SK-N-MC (cell line): ENCODE measurements at regions not wholly inside any gene's neighbourhood (a gene's known extent, or its start where the extent isn't known, plus 50 kb on each side); places are given as distances from the start of the nearest gene placed in this dataset.

Source experiments
- EZH2 ChIP-seq: fragments of 200-600 bp; sonication (generic); IDR thresholded peaks from one replicate; pipeline ENCODE4 v1.6.1; 2017; ENCODE audit warnings: antibody characterized with exemption
- POLR2AphosphoS5 ChIP-seq: IDR thresholded peaks from 2 replicates; pipeline ENCODE4 v1.6.1; 2012; ENCODE audit warnings: mild to moderate bottlenecking, low read depth, low read length, borderline replicate concordance

DNA sequence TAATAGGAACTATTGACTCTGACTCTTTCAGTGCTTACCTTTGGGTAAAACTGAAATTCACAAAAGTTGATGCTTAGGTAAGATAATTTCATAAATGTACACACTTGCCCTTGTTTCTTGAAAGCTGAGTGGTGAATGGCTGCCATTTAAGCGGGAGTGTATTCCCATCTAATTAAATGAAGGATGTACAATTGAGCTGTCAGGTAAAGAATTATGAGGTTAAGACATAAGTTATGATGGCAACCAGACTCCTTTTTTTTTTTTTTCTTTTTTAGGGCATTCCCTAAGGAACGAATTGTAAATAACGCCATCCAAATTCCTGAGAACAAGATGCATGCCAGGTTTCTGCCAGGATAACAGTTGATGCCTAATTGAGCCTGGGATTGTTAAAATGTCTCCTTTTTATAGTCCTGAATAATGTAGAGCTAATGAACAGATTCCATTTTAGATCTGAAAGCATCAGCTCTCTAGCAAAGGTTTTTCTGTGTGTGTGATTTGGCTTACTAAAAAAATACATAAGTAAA lies 199.7 kb downstream of the ISL1 start:
- TF ChIP-seq POLR2AphosphoS5 (no peak), EZH2 (no peak)
